Right atrium auricular region (tissue), 2 donors: ENCODE measurements at regions not wholly inside any gene's neighbourhood (a gene's known extent, or its start where the extent isn't known, plus 50 kb on each side); places are given as distances from the start of the nearest gene placed in this dataset.
"Not testable (repeated sequence)": the region's sequence is repeated elsewhere in the genome, so short reads cannot be mapped to it uniquely, and the experiment has no call there.

Experiments used
- DNase-seq: peaks from one replicate; pipeline ENCODE4 v3.0.0-alpha.2; 2019; ENCODE audit warnings: low spot score
- H3K27ac ChIP-seq, 2 donors: fragments of 200-600 bp; sonication (generic); 1 replicate in 1 of 2; 2 replicates in 1 of 2; pipeline ENCODE4 v1.5.1; 2016 to 2019
- H3K27me3 ChIP-seq, 2 donors: fragments of 200-600 bp; sonication (generic); one replicate each; pipeline versions ENCODE4 v1.5.1 to v1.6.0; 2017 to 2019
- H3K36me3 ChIP-seq: fragments of 200-600 bp; sonication (generic); one replicate; pipeline ENCODE4 v1.5.1; 2016
- H3K4me1 ChIP-seq, 2 donors: fragments of 200-600 bp; sonication (generic); one replicate each; pipeline versions ENCODE4 v1.5.1 to v1.6.0; 2017 to 2019
- H3K4me3 ChIP-seq, 2 donors: fragments of 200-600 bp; sonication (generic); 1 replicate in 1 of 2; 2 replicates in 1 of 2; pipeline ENCODE4 v1.5.1; 2017 to 2019; ENCODE audit warnings: mild to moderate bottlenecking in 1 of 2, moderate library complexity in 1 of 2
- H3K9me3 ChIP-seq, 2 donors: fragments of 200-600 bp; sonication (generic); one replicate each; pipeline ENCODE4 v1.5.1; 2019
- TF ChIP-seq, protein P1 (sequence below), 2 donors: fragments of 200-600 bp; sonication (generic); IDR thresholded peaks; one replicate each; pipeline ENCODE4 v1.5.1; 2019; ENCODE audit warnings: antibody characterized with exemption in 2 of 2

GRCh38 chr5:92627186-92627585 lies 953.8 kb downstream of the NR2F1-AS1 start:
- Histone ChIP-seq H3K4me1 (no peaks in the 10 kb centered on the region), H3K27ac (no peak overlapping the region), H3K36me3 (no peaks in the 10 kb centered on the region), H3K9me3 (no peaks in the 10 kb centered on the region), H3K27me3 (no peaks in the 10 kb centered on the region), H3K4me3 (no peak overlapping the region)
- DNase-seq, result no peak
- TF ChIP-seq, protein P1, sequence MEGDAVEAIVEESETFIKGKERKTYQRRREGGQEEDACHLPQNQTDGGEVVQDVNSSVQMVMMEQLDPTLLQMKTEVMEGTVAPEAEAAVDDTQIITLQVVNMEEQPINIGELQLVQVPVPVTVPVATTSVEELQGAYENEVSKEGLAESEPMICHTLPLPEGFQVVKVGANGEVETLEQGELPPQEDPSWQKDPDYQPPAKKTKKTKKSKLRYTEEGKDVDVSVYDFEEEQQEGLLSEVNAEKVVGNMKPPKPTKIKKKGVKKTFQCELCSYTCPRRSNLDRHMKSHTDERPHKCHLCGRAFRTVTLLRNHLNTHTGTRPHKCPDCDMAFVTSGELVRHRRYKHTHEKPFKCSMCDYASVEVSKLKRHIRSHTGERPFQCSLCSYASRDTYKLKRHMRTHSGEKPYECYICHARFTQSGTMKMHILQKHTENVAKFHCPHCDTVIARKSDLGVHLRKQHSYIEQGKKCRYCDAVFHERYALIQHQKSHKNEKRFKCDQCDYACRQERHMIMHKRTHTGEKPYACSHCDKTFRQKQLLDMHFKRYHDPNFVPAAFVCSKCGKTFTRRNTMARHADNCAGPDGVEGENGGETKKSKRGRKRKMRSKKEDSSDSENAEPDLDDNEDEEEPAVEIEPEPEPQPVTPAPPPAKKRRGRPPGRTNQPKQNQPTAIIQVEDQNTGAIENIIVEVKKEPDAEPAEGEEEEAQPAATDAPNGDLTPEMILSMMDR (IDR thresholded peaks at IDR 0.05), result no peak

DNA sequence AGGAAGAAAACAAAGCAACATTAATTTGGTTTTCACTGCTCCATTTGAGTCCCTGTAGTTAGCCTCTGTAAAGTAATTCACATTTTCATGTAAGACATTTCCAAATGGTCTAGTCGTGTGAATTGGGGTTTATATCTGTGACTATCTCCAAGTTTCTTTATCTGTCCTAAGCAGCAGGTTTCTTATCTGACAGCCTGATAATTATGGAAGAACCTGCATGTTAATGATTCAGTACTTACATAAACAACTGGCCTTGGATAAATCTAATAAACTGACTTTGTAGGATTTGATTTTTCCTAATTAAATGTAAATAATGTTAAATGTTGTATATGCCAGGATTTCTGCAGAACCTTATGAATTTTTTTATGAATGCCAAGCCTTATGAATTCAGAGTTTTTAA lies 964.9 kb downstream of the NR2F1-AS1 start:
- Histone ChIP-seq H3K27me3 (no peaks in the 10 kb centered on the region), H3K9me3 (peaks cover 0 to 1% of the 10 kb centered on the region in 2 donors), H3K4me1 (no peaks in the 10 kb centered on the region), H3K4me3 (no peak overlapping the region), H3K27ac (no peak overlapping the region), H3K36me3 (no peaks in the 10 kb centered on the region)
- TF ChIP-seq, protein P1 (IDR thresholded peaks at IDR 0.05), result no peak
- DNase-seq, result no peak

DNA sequence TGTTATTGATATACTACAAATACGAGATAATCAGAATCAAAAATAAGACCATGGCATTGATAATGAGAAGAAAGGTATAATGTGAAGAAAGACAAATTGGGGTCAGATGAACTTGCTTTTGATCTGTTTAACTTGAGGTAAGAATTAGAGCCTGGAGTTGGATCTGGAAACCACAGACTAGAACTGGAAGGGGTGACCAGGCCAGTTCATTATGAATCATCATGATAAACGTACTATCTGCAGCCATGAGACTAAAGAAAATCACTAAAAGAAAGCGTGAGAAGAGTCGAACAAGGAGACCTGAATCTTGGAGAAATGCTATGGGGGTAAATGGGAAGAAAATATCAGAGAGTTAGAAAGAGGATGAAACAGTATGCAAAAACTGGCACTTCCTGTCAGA lies 967.5 kb downstream of the NR2F1-AS1 start:
- no peaks in the 10 kb centered on the region for H3K36me3 ChIP-seq
- no peak for DNase-seq
- no peak overlapping the region for H3K4me3 ChIP-seq
- H3K9me3 ChIP-seq, result no peaks in the 10 kb centered on the region
- H3K4me1 ChIP-seq, result no peaks in the 10 kb centered on the region
- H3K27me3 ChIP-seq, result no peaks in the 10 kb centered on the region
- H3K27ac ChIP-seq, result no peak overlapping the region
- TF ChIP-seq, protein P1 (IDR thresholded peaks at IDR 0.05), result no peak

- H3K27me3 ChIP-seq, H3K27ac ChIP-seq, H3K36me3 ChIP-seq, DNase-seq, H3K9me3 ChIP-seq, H3K4me3 ChIP-seq, H3K4me1 ChIP-seq: not testable (repeated sequence)
Measured at GRCh38 chr5:92610435-92610834, 970.6 kb downstream of the NR2F1-AS1 start.

GRCh38 chr5:92605591-92605990 lies 975.4 kb downstream of the NR2F1-AS1 start:
- no peaks in the 10 kb centered on the region for H3K36me3 ChIP-seq
- TF ChIP-seq, protein P1 (IDR thresholded peaks at IDR 0.05), result no peak
- no peaks in the 10 kb centered on the region for H3K27me3 ChIP-seq
- DNase-seq, result no peak
- no peaks in the 10 kb centered on the region for H3K4me1 ChIP-seq
- no peak overlapping the region for H3K4me3 ChIP-seq
- no peaks in the 10 kb centered on the region for H3K9me3 ChIP-seq
- H3K27ac ChIP-seq, result no peak overlapping the region

GRCh38 chr5:92599217-92599810 lies 981.7 kb downstream of the NR2F1-AS1 start:
- Histone ChIP-seq H3K4me1 (no peaks in the 10 kb centered on the region), H3K36me3 (no peaks in the 10 kb centered on the region), H3K4me3 (no peak overlapping the region), H3K27ac (no peak overlapping the region), H3K9me3 (no peaks in the 10 kb centered on the region), H3K27me3 (no peaks in the 10 kb centered on the region)
- no peak for DNase-seq
- TF ChIP-seq, protein P1 (IDR thresholded peaks at IDR 0.05), result no peak
